SW 1271 (cell line): ENCODE measurements at regions not wholly inside any gene's neighbourhood (a gene's known extent, or its start where the extent isn't known, plus 50 kb on each side); places are given as distances from the start of the nearest gene placed in this dataset.

Source experiments
- DNase-seq, 2 experiments: peaks; one replicate each; lab custom pipeline; 2025; lab: John Stamatoyannopoulos, UW

- no peak for DNase-seq
Measured at GRCh38 chr12:45669792-45670191, 59.7 kb upstream of the ARID2 start.

GRCh38 chr12:45670346-45671065 is 59.0 kb upstream of the ARID2 start:
- no peak for DNase-seq

- DNase-seq: no peak
Measured at GRCh38 chr12:45671254-45671653, 58.3 kb upstream of the ARID2 start.

- DNase-seq: peak in 1 of 2 experiments; percentile 10
Measured at GRCh38 chr12:45674181-45674977, 55.1 kb upstream of the ARID2 start.

- no peak for DNase-seq
Measured at GRCh38 chr12:45675534-45675933, 54.0 kb upstream of the ARID2 start.
